Stimulated activated CD4-positive, alpha-beta T cell treated with anti-CD3 and anti-CD28 coated beads, Interleukin-15, amount 100 ng/mL, for 1 hour (primary cell): ENCODE measurements at regions not wholly inside any gene's neighbourhood (a gene's known extent, or its start where the extent isn't known, plus 50 kb on each side); places are given as distances from the start of the nearest gene placed in this dataset.

Experiments used
- DNase-seq, 2 donors: peaks; one replicate each; pipeline ENCODE4 v3.0.0-alpha.2; 2020; ENCODE audit warnings: low read depth in 1 of 2, low spot score in 1 of 2

DNA sequence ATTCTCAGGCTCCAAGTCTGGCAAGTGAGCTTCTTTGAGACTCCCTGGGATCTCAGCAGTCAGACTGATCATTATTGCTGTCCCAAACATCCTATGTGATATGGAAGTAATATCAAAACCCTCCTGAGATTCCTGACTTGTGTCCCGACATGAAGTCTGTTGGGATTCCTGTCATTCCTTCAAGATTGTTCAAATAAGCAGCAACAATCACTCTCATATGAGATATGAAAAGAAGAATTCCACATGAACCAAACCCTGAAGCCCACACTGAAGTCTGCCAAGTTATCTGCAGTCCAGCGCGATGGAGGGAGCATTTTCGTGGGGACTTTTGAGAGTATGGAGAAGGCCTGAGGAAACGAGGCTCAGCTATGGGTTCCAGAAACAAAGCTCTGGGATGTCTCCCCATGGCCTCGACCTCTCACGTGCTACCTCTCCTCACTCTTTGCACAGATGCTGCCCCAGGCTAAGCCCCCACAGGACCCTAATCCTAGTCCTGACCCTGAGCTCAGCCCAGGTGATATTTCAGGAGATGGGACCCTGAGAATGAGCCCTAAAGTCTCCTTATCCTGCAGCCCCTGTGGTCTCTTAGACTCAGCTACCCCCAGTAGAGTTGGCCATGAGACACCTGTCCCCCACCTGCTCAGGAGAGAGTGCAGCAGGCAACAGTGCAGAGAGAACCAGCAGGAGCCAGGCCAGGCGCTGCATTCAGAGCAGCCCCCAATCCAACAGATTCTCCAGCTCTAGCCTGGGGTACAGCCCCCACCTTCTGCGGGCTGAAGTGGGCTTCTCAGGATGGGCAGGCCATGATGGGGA, 100.2 kb downstream of the GGTLC2 start:
- DNase-seq, result no peak

GRCh38 chr22:22745225-22746060, 101.0 kb downstream of the GGTLC2 start:
- DNase-seq, result peak in 1 of 2 donors; percentile 14

GRCh38 chr22:22746061-22746962, 101.9 kb downstream of the GGTLC2 start:
- no peak for DNase-seq

GRCh38 chr22:22746963-22747933, 102.8 kb downstream of the GGTLC2 start:
- DNase-seq, result no peak

DNA sequence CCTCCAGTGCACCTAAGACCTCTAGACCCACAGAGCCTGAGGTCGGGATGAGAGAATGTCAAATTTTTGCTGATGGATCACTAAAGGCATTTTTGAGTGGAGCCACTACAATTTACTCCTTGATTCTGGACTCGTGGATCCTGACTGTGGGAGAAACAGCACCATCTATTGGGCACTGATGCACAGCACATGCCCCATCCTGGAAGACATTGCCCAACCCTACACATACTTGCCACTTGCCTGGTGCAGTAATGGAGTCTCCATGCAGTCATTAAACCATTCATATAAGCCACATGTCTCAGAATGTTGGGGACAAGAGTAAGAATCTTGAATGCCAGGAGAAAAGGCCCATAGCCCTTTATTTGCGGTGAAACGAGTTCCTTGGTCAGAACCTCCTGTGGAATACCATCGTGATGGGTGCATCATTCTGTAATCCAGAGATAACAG, 103.9 kb downstream of the GGTLC2 start:
- peak in 1 of 2 donors; percentile 18 for DNase-seq

- no peak for DNase-seq
Observed at GRCh38 chr22:22748756-22749155, 104.3 kb downstream of the GGTLC2 start.

- DNase-seq, result no peak
Observed at GRCh38 chr22:22749167-22749758, 104.8 kb downstream of the GGTLC2 start.

DNA sequence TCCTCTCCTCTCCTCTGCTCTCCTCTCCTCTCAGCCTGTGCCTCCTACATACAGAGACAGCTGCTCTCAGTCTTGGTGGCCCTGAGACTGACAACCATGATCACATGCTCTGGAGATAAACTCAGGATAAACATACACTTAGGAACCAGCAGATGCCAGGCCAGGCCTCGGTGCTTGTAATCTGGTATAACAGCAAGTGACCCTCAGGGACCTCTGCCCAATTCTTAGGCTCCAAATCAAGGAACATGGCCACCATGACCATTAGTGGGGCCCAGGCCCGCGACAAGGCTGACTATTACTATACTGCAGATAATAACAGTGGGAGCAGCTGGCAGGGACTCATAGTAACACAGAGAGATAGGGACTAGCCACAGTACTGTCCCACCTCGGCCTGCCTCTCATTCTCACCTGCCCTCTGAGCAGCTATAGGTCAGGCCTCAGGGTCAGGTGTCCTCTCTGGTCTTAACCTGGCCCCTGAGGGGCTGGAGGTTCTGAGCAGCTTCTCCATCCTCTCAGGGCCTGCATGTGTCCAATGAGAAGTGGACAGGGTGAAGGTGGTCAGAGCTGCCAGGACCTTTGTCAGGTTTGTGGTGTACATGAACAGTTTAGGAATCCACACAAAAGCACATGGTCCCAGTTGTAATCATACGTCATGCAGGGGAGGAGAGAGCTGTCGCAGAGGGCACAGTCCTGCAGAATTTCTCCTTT, 106.1 kb downstream of the GGTLC2 start:
- no peak for DNase-seq

DNA sequence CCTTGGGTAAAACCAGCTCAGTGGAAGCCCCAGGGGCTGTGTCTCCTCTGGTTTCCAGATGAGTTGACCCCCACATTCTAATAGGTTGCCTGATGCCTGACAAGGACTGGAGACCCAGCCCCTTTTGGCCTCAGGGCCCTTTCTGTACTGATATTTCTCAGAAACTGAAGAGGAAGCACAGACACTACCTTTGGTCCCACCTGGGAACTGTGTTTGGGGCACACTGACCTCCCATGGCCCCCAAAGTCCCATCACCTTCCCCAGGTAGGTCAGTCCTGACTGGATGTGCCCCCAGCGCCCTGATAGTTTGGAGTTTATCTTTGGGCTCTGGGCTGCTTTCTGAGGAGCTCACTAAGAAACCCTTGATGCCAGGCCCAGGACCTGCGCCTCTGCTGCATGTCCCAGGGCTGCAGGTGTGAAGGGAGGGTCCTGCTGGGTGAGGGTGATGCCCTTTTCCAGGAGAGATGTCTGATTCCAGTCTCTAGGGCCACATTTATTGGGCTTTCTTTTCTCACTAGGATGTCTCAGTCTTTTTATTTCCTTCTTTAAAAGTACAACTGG, 106.7 kb downstream of the GGTLC2 start:
- DNase-seq, result no peak

DNA sequence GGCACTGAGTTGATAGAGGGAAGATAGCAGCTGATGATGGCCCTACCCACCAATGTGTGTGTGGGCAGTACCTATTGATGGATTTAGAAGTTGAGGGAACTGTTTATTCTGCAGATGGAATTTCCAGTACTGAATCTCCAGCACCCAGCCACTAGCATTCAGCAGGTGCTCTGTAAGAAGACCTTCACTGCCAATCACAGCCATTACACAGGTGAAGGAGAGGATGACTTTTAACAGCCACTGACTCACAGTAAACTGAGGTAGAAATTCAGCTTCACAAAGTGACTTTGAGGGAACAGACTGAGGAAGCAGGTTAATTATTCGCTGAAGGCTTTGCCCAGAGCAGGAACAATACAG, 107.8 kb downstream of the GGTLC2 start:
- DNase-seq, result no peak

- DNase-seq, result no peak
Observed at GRCh38 chr22:22752556-22753477, 108.4 kb downstream of the GGTLC2 start.

GRCh38 chr22:22753526-22754267, 109.3 kb downstream of the GGTLC2 start:
- peak; percentile 52 to 66 for DNase-seq

- no peak for DNase-seq
Observed at GRCh38 chr22:22754268-22754657, 109.8 kb downstream of the GGTLC2 start.

GRCh38 chr22:22754961-22755777, 110.8 kb downstream of the GGTLC2 start:
- DNase-seq, result no peak

DNA sequence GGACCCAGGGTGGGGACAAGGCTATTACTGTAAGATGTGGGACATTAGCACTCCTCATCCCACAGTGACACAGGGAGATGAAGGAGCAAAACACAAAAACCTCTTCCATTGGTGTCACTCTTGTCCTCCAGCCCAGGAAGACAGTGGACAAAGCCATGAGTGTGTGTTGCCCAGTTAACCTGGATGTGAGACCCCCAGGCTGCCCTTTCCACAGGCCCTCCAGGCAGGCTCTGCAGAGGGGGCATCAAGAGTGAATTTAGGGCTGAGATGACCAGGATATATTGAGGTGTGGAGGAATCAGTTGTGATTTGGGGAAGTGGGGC, 111.3 kb downstream of the GGTLC2 start:
- DNase-seq, result no peak

- no peak for DNase-seq
Observed at GRCh38 chr22:22756109-22756508, 111.7 kb downstream of the GGTLC2 start.
